ENCODE measurements at regions not wholly inside any gene's neighbourhood (a gene's known extent, or its start where the extent isn't known, plus 50 kb on each side); places are given as distances from the start of the nearest gene placed in this dataset.

DNA sequence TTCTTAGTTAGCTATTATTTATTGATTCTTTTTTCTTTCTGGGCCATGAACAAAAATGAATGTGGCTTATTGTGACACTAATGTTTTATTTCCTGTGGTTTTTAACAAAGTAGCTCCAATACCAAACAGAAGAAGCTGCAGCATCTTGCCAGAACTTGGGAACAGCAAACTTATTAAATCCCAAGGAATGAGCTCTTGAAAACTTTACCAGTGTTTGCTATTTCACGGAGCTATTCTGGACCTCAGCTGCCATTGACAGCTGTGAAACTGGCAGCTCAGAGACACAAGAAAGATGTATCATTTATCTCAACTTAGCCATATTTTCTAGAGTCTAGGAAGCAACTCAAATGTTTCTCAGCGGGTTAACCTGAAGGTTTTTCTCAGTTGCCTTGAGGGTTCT, 91.0 kb upstream of the NEUROD1 start:
- no peak for DNase-seq

DNA sequence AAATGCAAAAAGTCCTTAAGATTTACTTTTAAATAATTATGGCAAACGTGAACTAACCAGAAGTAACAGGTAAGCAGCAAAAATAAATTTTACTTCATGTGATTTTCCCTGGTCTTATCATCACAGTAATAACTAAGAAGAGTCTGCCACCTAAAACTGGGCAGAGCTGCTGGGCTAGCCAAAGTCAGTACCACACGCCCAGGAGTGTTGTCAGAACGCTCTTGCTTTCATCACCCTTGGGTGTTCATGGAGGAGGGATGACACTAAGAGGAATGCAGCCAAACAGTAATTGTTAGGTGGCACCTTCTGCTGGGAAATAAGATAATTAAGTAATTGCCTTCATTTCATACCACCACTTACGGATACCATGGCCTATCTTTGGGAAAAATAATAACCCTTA, 92.0 kb upstream of the NEUROD1 start:
- DNase-seq, result no peak

DNA sequence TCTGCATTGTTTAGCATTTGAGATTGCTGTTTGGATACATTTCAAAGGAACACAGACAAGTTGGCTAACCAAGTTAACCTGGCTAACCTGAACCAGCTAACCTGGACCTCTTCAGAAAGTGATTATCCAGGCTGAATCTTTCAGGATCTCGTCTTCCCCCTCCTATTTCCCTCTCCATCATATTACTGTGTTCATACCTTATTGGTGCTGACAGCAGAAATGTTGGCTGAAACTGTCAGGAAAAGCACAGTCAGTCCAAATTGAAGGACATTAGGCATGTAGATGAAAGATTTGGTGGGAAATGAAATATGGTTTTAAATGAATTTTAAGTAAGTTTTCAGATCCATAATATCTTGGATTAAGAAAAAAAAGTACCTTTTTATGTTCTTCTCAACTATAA, 92.5 kb upstream of the NEUROD1 start:
- DNase-seq, result no peak

DNA sequence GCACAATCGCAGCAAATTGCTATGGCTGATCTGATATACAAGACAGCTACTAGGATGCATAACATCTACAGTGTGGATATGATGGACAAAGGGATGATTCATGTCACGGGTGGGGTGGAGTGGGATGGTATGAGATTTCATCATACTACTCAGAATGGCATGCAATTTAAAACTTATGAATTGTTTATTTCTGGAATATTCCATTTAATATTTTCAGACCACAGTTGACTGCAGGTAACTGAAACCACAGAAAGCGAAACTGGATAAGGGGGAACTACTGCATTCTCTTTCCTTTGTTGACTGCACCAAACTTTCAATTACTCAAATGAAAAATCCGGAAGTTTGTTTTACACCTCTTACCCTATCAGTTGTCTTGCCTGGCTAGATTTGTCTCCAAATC, 94.4 kb upstream of the NEUROD1 start:
- no peak for DNase-seq

DNA sequence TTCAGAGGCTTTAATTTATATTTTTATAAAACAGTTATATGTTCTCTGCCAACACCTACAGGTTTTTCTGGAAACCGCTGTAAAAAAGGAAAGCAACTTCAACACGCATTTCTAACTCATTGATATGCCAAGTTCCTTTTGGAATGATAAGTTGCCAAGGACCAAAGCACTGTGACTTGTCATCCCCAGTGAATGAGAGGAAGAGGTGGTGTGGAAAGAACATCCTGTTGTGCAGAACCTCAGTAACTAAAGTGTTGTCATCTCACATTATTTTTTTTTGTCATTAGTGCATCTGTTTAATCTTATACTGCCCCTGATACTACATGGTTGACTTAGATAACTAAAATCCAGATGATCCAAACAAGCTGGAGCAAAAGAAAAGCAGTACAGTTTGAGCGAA, 96.0 kb upstream of the NEUROD1 start:
- peak; percentile 56 for DNase-seq

DNA sequence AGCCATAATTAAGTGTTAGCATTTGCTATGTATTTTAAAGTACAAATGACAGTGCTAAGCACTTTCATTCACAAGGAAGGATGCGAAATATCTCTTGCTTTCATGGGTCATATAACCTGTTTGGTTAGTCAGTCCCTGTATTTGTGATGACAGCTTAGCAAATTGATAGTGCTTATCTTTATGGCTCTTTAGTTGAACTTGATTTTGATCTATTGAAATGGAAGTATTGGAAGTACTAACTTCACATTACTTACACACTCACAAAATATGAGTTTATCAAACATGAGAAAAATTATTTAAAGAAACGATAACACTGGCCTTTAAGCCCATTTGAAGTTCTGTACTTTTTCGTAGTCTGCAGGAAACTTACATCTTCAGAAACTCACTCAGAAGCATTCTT, 97.4 kb upstream of the NEUROD1 start:
- no peak for DNase-seq

DNA sequence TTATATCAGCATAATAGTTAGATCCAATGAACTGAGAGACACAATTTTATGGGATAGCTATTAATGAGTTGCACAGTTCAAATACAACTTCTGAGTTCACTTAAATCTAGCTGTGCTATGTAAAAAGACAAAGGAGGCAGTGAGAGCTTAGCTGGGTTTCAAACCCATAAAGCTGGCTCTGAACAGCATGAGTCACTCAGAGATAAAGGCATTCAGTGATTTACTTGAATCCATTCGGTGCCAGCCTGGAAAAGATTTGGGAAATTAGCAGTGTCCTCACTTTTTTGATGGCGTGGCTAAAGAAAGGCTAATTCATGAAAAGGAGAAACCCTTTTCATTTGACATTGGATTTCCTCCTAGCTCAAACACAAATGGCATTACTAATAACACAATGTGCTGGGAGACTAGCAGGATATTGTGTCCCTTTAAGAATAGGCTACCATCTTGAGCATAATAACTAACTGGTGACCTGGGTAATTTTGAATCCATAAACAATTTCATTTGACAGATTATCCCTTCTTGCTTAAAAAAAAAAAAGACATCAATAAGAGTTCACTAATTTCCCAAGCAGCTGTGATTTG, 98.4 kb upstream of the NEUROD1 start:
- no peak for DNase-seq

DNA sequence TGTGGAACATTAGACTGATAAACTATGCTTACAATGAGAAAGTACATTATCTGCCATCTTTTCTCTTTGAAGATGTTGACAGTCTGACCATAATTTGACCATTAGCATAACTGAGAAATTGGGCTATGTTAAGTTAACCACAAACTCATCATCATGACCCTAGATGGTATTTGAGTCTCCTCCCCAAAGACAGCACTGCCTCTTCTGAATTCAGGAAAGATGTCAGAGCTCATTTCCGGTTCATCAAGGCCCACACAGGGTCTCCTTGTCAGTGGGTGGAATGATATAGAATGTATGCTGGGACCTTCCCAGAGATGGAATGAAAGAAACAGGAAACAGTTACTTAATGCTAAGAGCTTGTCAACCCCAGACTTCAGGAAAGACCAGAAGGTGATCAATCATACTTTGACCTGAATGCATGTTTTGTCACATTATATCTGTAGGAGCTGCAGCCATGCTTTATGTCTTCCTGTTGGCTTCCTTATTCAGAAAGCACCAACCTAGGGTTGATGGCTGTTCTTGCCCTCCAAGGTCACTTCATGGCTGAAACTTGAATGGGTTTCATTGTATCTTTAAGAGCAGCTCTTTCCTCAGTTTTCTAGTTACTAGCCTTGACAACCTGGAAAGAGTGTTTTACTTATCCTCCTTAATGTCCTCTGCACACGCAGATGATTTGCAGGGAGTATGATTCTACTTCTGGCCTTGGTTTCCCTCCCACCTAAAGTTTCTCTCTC, 99.1 kb upstream of the NEUROD1 start:
- DNase-seq, result peak; percentile 35

DNA sequence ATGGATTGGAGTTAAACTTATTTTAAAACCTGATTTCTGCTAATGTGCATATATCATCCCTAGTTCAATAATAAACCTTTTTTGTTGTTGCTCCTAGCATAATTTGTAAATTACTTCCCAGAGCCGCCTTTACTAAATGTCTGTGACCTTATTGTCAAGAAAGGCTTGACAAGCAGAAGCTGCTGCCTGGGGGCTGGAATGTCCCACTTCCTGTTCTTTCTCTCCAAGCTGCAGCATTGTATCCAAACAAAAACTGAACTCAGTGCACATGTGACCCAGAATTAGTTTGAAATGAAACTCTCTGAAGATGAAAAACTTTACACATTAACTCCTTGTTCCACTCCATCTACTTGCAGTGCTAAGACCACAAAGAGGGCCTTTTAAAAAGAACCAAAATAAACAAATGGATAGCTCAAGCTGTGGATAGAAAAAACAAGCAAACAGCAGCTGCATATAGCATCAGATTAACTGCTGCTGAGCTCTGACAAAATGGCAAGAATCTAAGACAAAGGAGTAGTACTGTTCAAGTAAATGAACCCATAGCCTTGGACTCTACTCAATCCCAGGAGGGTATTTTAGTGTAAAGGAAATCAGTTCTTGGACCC, 99.8 kb upstream of the NEUROD1 start:
- DNase-seq, result peak; percentile 32

DNA sequence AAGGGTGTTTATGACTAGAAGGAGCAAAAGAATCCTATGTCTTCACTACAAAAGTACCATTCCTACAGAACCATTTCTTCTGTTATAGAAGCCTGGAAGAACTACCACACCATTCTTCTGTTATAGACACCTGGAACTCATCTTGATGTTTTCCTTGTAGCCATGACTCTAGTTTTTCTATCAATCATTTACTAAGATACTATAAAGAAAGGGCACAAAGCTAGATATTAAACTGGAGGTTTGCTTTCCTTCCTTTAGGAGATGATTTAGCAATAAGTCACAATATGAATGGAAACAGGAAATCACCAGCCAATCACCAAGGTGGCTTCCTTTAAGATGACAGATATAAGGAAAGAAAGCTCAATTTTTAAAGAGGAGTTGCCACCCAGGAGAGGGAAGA, 100.3 kb upstream of the NEUROD1 start:
- no peak for DNase-seq

DNA sequence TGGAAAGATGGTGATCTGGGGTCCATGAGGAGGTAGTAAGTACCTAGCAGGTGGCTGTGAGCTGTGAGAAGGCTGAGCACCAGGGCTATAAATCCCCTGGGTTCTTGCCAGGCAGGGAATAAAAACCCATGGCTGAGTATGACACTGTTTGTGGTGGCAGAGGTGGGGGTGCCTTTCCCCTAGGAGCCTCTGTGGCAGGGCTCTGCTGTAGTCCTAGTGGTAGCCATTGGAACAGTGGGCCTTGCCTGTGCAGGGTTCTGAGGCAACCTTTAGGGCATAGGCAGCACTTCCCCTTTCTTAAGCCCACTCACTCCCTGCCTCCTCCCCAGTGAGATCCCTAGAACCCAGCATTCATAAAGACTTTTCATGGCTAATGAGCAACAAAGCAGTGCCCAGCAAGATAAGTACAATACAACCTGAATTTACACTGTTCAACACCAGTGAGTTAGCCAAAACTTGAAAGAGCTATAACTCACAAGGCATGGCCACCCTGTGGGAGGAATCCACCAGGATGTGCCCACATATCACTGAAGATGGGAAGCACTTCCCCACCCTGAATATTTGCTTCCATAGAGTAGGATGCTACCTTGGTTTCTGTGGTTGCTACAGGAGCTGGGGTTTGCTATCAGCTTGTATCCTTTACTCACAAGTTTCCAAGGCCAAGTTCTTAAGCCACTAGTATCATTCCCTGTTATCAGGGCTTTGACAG, 100.9 kb upstream of the NEUROD1 start:
- no peak for DNase-seq

DNA sequence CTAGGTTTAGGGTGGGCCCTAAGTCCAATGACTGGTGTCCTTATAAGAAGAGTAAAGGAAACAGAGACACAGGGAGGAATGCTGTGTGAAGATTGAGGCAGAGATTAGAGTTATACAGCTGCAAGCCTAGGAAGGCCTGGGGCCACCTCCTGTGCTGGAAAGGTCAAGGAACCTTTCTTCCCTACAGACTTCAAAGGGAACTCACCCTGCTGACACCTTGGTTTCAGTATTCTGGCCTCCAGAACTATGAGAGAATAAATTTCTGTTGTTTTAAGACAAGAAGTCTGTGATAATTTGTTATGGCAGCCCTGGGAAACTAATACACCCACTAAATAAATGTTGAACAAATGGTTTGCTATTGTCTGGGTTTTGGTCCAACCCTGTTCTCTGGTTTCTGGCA, 102.3 kb upstream of the NEUROD1 start:
- DNase-seq, result no peak

DNA sequence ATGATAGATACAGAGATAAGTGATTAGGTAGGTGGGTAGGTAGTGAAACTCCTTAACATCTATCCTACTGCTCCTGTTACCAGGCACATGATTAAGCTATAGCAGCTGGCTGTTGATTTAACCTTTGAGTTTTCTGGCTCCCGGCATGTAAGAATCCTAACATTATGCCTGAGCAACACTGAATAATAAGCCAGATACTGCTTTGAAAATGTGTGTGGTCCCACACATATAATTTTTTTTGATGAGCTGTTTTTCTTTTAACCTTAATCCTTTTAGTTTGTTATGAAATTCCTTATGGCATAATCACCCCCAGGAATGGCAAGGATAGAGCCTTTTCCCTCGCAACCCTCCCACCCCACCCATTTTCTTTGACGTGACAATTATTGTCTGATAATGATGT, 104.2 kb upstream of the NEUROD1 start:
- no peak for DNase-seq

DNA sequence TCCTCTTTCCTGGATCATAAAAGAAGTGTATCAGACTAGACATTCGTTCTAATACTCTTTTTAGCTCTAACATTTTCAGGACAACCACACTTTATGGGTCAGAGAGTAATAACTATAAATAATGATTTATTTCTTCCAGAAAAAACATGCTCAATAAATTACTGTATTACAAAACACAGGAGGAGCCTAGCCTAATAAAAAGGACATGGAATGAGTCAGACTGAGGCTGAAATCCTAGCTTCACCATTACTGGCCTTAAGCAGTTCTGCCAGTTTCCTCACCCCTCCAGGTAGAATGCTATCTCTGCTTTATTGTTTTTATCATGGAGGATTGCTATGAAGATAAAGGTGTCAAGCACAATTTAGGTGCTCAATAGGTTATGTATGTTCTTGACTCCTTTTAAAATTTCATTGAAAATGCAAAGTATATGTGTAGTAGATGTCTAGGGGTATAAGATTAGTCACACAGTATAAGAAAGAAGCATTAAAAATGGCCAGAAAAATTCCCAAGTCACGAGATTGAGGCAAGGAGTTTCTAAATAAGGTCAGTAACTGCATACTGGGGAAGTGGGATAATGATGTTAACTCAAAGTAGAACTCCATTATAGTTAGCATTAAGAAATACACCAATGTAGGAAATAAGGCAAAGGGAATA, 105.5 kb upstream of the NEUROD1 start:
- peak; percentile 34 for DNase-seq

DNA sequence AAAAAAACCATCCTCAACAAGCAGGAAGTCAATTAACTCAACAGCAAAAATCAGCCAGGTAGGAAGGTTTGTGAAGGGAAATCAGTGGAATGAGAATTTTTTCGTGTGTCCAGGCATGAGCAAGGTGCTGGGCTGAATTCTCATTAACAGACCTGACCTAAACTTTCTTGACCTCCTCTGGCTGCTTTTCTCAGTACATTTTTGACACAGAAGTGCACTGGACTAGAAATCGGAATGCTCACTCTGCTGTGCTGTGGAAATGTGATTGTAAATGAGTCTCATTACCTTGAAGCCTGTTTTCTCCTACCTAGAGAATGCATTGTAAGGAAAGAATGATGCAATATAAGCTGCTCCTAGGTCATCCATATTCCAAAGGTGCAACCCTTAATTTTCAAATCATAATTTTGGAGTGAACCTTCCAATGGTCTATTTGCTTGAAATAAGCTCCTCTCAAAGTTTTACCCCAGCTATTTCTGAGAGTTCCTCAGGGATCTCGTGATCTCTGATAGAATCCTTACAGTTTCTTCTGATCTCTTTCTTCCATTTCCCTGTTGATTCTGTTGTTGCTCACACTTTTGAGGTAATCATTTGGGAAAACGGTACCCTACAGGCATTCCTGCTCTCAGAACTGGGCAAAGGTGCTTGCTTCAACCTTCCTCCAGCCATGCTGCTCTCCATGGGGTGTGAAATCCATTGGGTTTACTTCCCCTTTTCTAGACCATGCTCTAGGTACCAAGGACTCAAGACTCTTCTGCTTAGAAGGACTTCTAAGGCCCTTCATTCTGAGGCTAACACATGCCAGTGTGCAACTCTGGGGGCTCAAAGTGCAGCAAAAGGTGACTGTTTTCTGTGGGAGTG, 104.9 kb upstream of the ITPRID2 start:
- DNase-seq, result no peak

DNA sequence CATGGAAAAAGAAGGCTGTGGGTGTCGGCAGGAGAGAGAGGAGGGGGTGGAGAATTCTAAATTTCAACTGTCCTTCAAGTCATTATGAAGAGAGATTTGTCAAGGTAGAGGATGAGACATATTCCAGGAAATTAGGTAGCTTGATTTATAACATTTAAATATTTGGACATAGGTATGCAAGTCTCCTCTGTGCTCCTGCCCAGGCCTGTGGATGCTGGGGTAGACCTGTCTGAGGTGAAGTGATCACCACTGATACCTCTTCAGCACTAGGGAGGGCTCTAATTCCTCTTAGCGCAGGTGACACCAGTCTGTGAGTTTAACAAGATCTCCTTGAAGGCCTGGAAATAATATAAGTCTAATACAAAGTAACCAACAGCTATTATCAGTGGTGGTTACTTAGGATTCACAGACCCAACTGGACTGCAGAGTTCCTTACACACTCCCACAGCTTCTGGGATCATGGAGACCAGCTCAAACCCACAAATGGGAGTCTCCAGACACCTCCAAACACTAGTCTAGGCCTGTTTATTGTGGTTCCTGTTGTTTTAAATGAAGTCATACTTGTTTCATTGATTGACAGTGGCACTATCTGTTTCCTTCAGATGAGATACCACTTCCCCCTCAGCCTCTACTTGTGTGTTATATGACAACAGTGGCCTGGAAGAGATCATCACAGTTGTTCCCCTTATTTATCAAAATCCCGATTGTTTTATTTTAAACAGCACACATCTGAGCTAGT, 104.1 kb upstream of the ITPRID2 start:
- DNase-seq, result peak; percentile 22

DNA sequence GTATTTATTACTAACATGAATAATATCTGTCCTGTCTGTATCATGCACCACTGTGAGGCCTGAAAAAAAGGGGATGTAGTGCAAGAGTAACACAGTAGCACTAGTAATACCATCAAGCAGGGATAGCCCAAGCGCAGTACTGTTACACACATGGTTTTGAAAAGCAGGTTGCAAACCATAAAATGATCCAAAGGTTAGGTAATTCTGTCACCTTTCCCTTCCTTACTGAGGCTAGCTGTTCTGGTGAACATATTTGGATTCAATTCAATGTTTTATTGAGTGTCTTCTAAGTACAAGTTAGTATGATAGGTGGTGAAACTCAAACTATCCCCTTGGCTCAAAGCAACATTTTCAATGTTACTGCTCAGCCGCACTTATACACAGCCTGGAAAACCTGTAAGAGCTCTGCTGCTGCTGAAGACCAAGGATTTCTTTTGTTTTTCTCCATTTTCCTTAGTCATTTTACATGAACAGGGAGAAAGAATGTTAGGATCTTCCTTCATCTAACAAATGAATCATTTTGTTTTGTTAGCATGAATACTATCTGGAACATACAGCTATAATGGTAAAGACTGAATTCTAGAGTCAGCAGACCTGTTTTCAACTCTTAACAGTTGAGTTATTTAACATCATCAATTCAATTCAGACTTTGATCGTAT, 102.5 kb upstream of the ITPRID2 start:
- DNase-seq, result peak; percentile 40

DNA sequence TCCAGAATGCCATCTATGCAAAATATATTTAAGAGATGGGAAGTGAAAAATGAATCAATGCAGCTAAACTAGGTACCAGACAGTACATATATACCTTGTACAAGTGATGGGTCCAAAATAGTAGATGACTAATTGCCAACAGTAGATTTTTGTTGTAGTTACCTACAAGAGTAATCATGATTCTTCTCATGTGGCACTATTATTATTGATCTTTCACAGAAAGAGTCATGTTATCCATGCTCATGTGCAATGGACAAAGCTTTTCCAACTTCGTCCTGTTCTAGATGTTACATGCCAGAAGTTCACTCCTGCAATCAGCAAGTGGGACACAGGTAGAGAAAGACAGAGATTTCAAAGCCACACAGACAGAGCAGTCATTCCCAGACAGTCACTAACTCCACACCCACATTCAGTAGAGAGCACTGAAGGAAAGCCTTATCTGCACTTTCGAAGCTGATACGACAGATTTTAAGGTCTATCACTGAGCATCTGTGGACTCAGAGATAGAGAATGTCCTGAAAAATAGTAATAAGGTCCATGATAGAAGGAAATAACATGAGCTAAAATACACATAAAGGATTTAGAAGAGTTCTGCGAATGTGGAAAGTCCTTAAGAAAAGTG, 101.6 kb upstream of the ITPRID2 start:
- DNase-seq, result no peak

DNA sequence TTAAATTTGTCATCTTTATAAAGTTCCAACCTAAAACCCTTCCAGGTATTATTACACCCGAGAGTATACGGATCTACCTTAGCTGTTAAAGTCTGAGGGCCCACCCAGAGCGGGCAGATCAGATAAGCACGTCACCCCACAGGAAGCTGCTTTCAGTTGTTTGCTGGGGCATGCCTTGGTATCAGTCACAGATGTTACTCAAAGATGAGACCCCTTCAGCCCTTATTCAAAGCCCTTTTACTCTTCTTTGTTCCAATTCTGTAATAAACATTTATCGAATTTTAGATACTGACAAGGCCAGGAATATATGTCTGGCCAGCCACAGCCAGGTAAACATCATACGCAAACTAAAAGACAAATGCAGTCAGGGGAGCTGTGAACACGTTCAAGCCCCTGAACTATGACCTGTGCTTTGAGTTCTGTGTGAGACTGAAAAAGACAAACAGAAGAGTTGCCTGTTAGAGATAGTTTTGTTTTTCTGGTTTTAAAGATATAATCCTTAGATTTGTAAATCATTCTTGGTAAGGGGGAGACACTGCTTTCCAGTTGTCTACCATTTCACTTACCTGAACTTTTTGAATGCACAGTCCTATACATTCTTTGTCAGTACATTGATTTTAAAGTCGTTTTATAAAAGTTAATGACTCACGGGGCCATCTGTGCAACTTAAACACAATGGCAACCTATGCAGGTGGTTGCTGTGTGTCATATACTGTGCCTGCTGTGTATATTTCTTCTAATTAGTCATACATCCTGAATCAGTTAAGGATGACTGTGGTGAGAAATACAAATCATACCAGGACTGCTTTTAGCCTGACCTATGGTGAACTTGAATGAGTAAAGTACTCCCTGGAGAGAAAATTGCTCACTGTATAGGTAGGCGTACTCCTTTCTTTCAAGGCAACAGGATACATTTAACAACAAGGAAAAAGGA, 100.5 kb upstream of the ITPRID2 start:
- DNase-seq, result peak; percentile 99

Data from dermis blood vessel endothelial cell (primary cell).